ENCODE measurements at regions not wholly inside any gene's neighbourhood (a gene's known extent, or its start where the extent isn't known, plus 50 kb on each side); places are given as distances from the start of the nearest gene placed in this dataset.

GRCh38 chr4:3715061-3715854 lies 50.9 kb upstream of the ADRA2C start:
- no peaks in the 10 kb centered on the region for H4K20me1 ChIP-seq (ENCODE audit: insufficient read depth, low read length)
- FAIRE-seq (no peak), DNase-seq (ENCODE audit: low spot score) (no peak), ATAC-seq (no peak)
- peaks cover 6% of the 10 kb centered on the region; the same call in 1 of the 2 replicates for H3K4me1 ChIP-seq (ENCODE audit: insufficient read depth, low read length)
- POLR2A ChIA-PET = no interaction called here
- H3K9ac ChIP-seq (ENCODE audit: insufficient read depth, low read depth, low read length) = no peak overlapping the region
- peaks cover 8 to 69% of the 10 kb centered on the region in 2 experiments; a peak in 4 of 5 replicates for H3K27me3 ChIP-seq (ENCODE audit: control insufficient read depth in 1 of 2, insufficient read depth in 2 of 2, low read length in 2 of 2)
- no peak overlapping the region for H2AFZ ChIP-seq (ENCODE audit: low read length)
- no peak overlapping the region for H3K4me3 ChIP-seq (replicated peaks in 1 of 3; ENCODE audit: insufficient read depth in 1 of 3, low read depth in 2 of 3, low read length in 3 of 3)
- H3K79me2 ChIP-seq (ENCODE audit: insufficient read depth, low read length) = no peaks in the 10 kb centered on the region
- WGBS (ENCODE audit: low lambda C conversion rate) = 56% methylated on average over 19 of the region's 23 CpGs
- no peak for TF ChIP-seq ZNF207 (IDR thresholded peaks at IDR 0.05; ENCODE audit: borderline replicate concordance)
- no peak for TF ChIP-seq SIX1 (CRISPR knock-in tag; IDR thresholded peaks at IDR 0.05; ENCODE audit: borderline replicate concordance)
- no peak for TF ChIP-seq THYN1 (CRISPR knock-in tag; IDR thresholded peaks at IDR 0.05; ENCODE audit: borderline replicate concordance, low read depth)
- no peak for TF ChIP-seq NONO (IDR thresholded peaks at IDR 0.05)
- TF ChIP-seq NONO (CRISPR knock-in tag; conservative IDR thresholded peaks at IDR 0.05) = no peak
- TF ChIP-seq ZNF382 (CRISPR knock-in tag; IDR thresholded peaks at IDR 0.05; ENCODE audit: borderline replicate concordance) = no peak
- TF ChIP-seq ZNF275 (CRISPR knock-in tag; IDR thresholded peaks at IDR 0.05; ENCODE audit: borderline replicate concordance) = no peak
- TF ChIP-seq CEBPB (IDR thresholded peaks at IDR 0.05; ENCODE audit: borderline replicate concordance, low read depth, low read length) = no peak
- no peak for TF ChIP-seq ZBTB34 (CRISPR knock-in tag; IDR thresholded peaks at IDR 0.05)
- TF ChIP-seq CBX5 (CRISPR knock-in tag; IDR thresholded peaks at IDR 0.05; ENCODE audit: borderline replicate concordance) = no peak
- no peak for TF ChIP-seq ZNF326 (CRISPR knock-in tag; IDR thresholded peaks at IDR 0.05; ENCODE audit: borderline replicate concordance)
- no peak overlapping the region for H3K27ac ChIP-seq (ENCODE audit: extremely low read length, insufficient read depth, low read length)
- CTCF ChIA-PET (ENCODE audit: low intra/inter-chr PET ratio, low total read pairs) = no interaction called here
- BruUV-seq (replicated peaks) = no TSS peak
- no peak overlapping the region for H3K4me2 ChIP-seq (ENCODE audit: low read depth, low read length)
- in situ Hi-C loops (cut with HindIII; ENCODE audit: extremely low pct_ligation_motif_present, low pct_unique_long_range_greater_than_20kb) = no loop called here
- intact Hi-C loops (cut with micrococcal nuclease; ENCODE audit: unreplicated experiment) = no loop called here
- peaks cover 13% of the 10 kb centered on the region for H3K9me3 ChIP-seq (ENCODE audit: low read length)
- H3K36me3 ChIP-seq (replicated peaks in 1 of 2; ENCODE audit: control insufficient read depth in 1 of 2, insufficient read depth in 2 of 2, low read length in 2 of 2) = no peaks in the 10 kb centered on the region
